Cardiac muscle cell (in vitro differentiated cells and primary cell): ENCODE measurements at regions not wholly inside any gene's neighbourhood (a gene's known extent, or its start where the extent isn't known, plus 50 kb on each side); places are given as distances from the start of the nearest gene placed in this dataset.

ENCODE experiments used
- DNase-seq, 2 donors: peaks; one replicate each; pipeline versions ENCODE4 v3.0.0 to v3.0.0-alpha.2; 2010 to 2017; ENCODE audit warnings: low read depth in 1 of 2, low spot score in 1 of 2
- H3K27ac ChIP-seq: fragments of 200-600 bp; sonication (generic); 2 replicates; pipeline ENCODE4 v1.5.1; 2016
- H3K27me3 ChIP-seq: fragments of 200-600 bp; sonication (generic); 2 replicates; pipeline ENCODE4 v1.6.0; 2016; ENCODE audit warnings: control low read depth
- H3K36me3 ChIP-seq: fragments of 200-600 bp; sonication (generic); 2 replicates; pipeline ENCODE4 v1.5.1; 2016; ENCODE audit warnings: control low read depth
- H3K4me1 ChIP-seq: fragments of 200-600 bp; sonication (generic); 2 replicates; pipeline ENCODE4 v1.8.1; 2017; ENCODE audit warnings: low read depth, mild to moderate bottlenecking, mixed run types
- H3K4me3 ChIP-seq: fragments of 200-600 bp; sonication (generic); 2 replicates; pipeline ENCODE4 v1.5.1; 2016; ENCODE audit warnings: mild to moderate bottlenecking
- H3K9me3 ChIP-seq: fragments of 200-600 bp; sonication (generic); 2 replicates; pipeline ENCODE4 v1.5.1; 2017; ENCODE audit warnings: low read depth, mild to moderate bottlenecking, control low read depth
- CTCF ChIP-seq: IDR thresholded peaks from 2 replicates; pipeline ENCODE4 v1.5.1; 2012; ENCODE audit warnings: low read depth, mild to moderate bottlenecking, low read length

GRCh38 chr1:81007024-81007423, 793.7 kb upstream of the ADGRL2 start:
- H3K9me3 ChIP-seq = no peaks in the 10 kb centered on the region
- H3K27ac ChIP-seq = no peak overlapping the region
- no peak for TF ChIP-seq CTCF
- DNase-seq = no peak
- no peaks in the 10 kb centered on the region for H3K4me1 ChIP-seq
- H3K36me3 ChIP-seq = no peaks in the 10 kb centered on the region
- H3K27me3 ChIP-seq = no peaks in the 10 kb centered on the region
- H3K4me3 ChIP-seq = no peak overlapping the region

GRCh38 chr1:81006502-81006901, 794.2 kb upstream of the ADGRL2 start:
- Histone ChIP-seq H3K4me3 (no peak overlapping the region), H3K27ac (no peak overlapping the region), H3K36me3 (no peaks in the 10 kb centered on the region), H3K9me3 (no peaks in the 10 kb centered on the region), H3K4me1 (no peaks in the 10 kb centered on the region), H3K27me3 (no peaks in the 10 kb centered on the region)
- TF ChIP-seq CTCF = no peak
- no peak for DNase-seq

- TF ChIP-seq CTCF = no peak
- Histone ChIP-seq H3K4me1 (no peaks in the 10 kb centered on the region), H3K4me3 (no peak overlapping the region), H3K27ac (no peak overlapping the region), H3K9me3 (no peaks in the 10 kb centered on the region), H3K36me3 (no peaks in the 10 kb centered on the region), H3K27me3 (no peaks in the 10 kb centered on the region)
- DNase-seq = no peak
Measured at GRCh38 chr1:81004011-81004410, 796.7 kb upstream of the ADGRL2 start.

- no peak for TF ChIP-seq CTCF
- Histone ChIP-seq H3K27ac (no peak overlapping the region), H3K36me3 (no peaks in the 10 kb centered on the region), H3K4me1 (no peaks in the 10 kb centered on the region), H3K4me3 (no peak overlapping the region), H3K27me3 (no peaks in the 10 kb centered on the region), H3K9me3 (no peaks in the 10 kb centered on the region)
- peak in 1 of 2 donors; percentile 5 for DNase-seq
Measured at GRCh38 chr1:80994934-80995333, 805.8 kb upstream of the ADGRL2 start.

- Histone ChIP-seq H3K27ac (no peak overlapping the region), H3K4me3 (no peak overlapping the region), H3K4me1 (no peaks in the 10 kb centered on the region), H3K27me3 (no peaks in the 10 kb centered on the region), H3K9me3 (no peaks in the 10 kb centered on the region), H3K36me3 (no peaks in the 10 kb centered on the region)
- DNase-seq = no peak
- no peak for TF ChIP-seq CTCF
Measured at GRCh38 chr1:80994038-80994437, 806.7 kb upstream of the ADGRL2 start.
